Parathyroid adenoma (tissue), 2 donors: ENCODE measurements at regions not wholly inside any gene's neighbourhood (a gene's known extent, or its start where the extent isn't known, plus 50 kb on each side); places are given as distances from the start of the nearest gene placed in this dataset.

ENCODE experiments used
- H2AFZ ChIP-seq: fragments of 300-600 bp; sonication (generic); one replicate; pipeline ENCODE4 v1.7.0; 2017; ENCODE audit warnings: antibody characterized with exemption, mild to moderate bottlenecking
- H3K27ac ChIP-seq: fragments of 300-600 bp; sonication (generic); one replicate; pipeline ENCODE4 v1.7.0; 2017
- H3K27me3 ChIP-seq: fragments of 300-600 bp; sonication (generic); one replicate; pipeline ENCODE4 v1.7.0; 2017; ENCODE audit warnings: low read length; ENCODE audit not compliant: control insufficient read depth, insufficient read depth
- H3K36me3 ChIP-seq: fragments of 300-600 bp; sonication (generic); one replicate; pipeline ENCODE4 v1.7.0; 2017; ENCODE audit warnings: low read length; ENCODE audit not compliant: control insufficient read depth, insufficient read depth
- H3K4me1 ChIP-seq: fragments of 300-600 bp; sonication (generic); one replicate; pipeline ENCODE4 v1.7.0; 2017; ENCODE audit warnings: control low read depth
- H3K4me2 ChIP-seq: fragments of 300-600 bp; sonication (generic); one replicate; pipeline ENCODE4 v1.7.0; 2017; ENCODE audit warnings: low read length
- H3K4me3 ChIP-seq: fragments of 300-600 bp; sonication (generic); one replicate; pipeline ENCODE4 v1.7.0; 2017; ENCODE audit warnings: low read depth, low read length
- H3K79me2 ChIP-seq: fragments of 300-600 bp; sonication (generic); one replicate; pipeline ENCODE4 v1.7.0; 2017; ENCODE audit warnings: control low read depth
- H3K9ac ChIP-seq: fragments of 300-600 bp; sonication (generic); one replicate; pipeline ENCODE4 v1.7.0; 2017; ENCODE audit warnings: mild to moderate bottlenecking
- H3K9me3 ChIP-seq: fragments of 300-600 bp; sonication (generic); one replicate; pipeline ENCODE4 v1.7.0; 2017; ENCODE audit warnings: low read length; ENCODE audit not compliant: control insufficient read depth
- CTCF ChIP-seq: fragments of 300-600 bp; sonication (generic); IDR thresholded peaks from one replicate; pipeline ENCODE4 v1.7.0; 2017; ENCODE audit warnings: antibody characterized with exemption, mild to moderate bottlenecking
- donor health status: primary hyperparathyroidism.

GRCh38 chr4:177826973-177827372, 384.7 kb upstream of the AGA start:
- no peak overlapping the region for H3K4me3 ChIP-seq
- no peaks in the 10 kb centered on the region for H3K27me3 ChIP-seq
- no peak overlapping the region for H2AFZ ChIP-seq
- no peaks in the 10 kb centered on the region for H3K4me1 ChIP-seq
- no peaks in the 10 kb centered on the region for H3K9me3 ChIP-seq
- H3K36me3 ChIP-seq = no peaks in the 10 kb centered on the region
- no peak overlapping the region for H3K4me2 ChIP-seq
- H3K9ac ChIP-seq = no peak overlapping the region
- TF ChIP-seq CTCF = no peak
- H3K27ac ChIP-seq = no peak overlapping the region
- no peaks in the 10 kb centered on the region for H3K79me2 ChIP-seq

- H3K4me2 ChIP-seq = no peak overlapping the region
- peaks cover 3% of the 10 kb centered on the region for H3K27me3 ChIP-seq
- no peak overlapping the region for H2AFZ ChIP-seq
- H3K79me2 ChIP-seq = no peaks in the 10 kb centered on the region
- no peak overlapping the region for H3K27ac ChIP-seq
- H3K36me3 ChIP-seq = no peaks in the 10 kb centered on the region
- no peak overlapping the region for H3K9ac ChIP-seq
- no peak for TF ChIP-seq CTCF
- H3K9me3 ChIP-seq = no peaks in the 10 kb centered on the region
- H3K4me3 ChIP-seq = no peak overlapping the region
- H3K4me1 ChIP-seq = no peaks in the 10 kb centered on the region
Measured at GRCh38 chr4:177841258-177841657, 399.0 kb upstream of the AGA start.

- Histone ChIP-seq H3K9me3 (no peaks in the 10 kb centered on the region), H3K27ac (no peak overlapping the region), H3K4me3 (no peak overlapping the region), H3K27me3 (no peaks in the 10 kb centered on the region), H3K79me2 (no peaks in the 10 kb centered on the region), H3K36me3 (no peaks in the 10 kb centered on the region), H3K9ac (no peak overlapping the region), H2AFZ (no peak overlapping the region), H3K4me2 (no peak overlapping the region), H3K4me1 (no peaks in the 10 kb centered on the region)
- no peak for TF ChIP-seq CTCF
Measured at GRCh38 chr4:177853229-177853628, 411.0 kb upstream of the AGA start.

GRCh38 chr4:177855507-177856197, 413.4 kb upstream of the AGA start:
- H3K4me3 ChIP-seq = no peak overlapping the region
- H3K36me3 ChIP-seq = no peaks in the 10 kb centered on the region
- no peak overlapping the region for H2AFZ ChIP-seq
- no peak overlapping the region for H3K4me2 ChIP-seq
- H3K27me3 ChIP-seq = no peaks in the 10 kb centered on the region
- H3K27ac ChIP-seq = no peak overlapping the region
- no peaks in the 10 kb centered on the region for H3K79me2 ChIP-seq
- H3K9ac ChIP-seq = no peak overlapping the region
- no peaks in the 10 kb centered on the region for H3K4me1 ChIP-seq
- no peak for TF ChIP-seq CTCF
- no peaks in the 10 kb centered on the region for H3K9me3 ChIP-seq

GRCh38 chr4:177860171-177860570, 417.9 kb upstream of the AGA start:
- H3K9me3 ChIP-seq = no peaks in the 10 kb centered on the region
- no peak overlapping the region for H2AFZ ChIP-seq
- no peak for TF ChIP-seq CTCF
- no peak overlapping the region for H3K9ac ChIP-seq
- no peaks in the 10 kb centered on the region for H3K4me1 ChIP-seq
- H3K27me3 ChIP-seq = no peaks in the 10 kb centered on the region
- H3K79me2 ChIP-seq = no peaks in the 10 kb centered on the region
- no peak overlapping the region for H3K4me2 ChIP-seq
- no peak overlapping the region for H3K4me3 ChIP-seq
- no peaks in the 10 kb centered on the region for H3K36me3 ChIP-seq
- no peak overlapping the region for H3K27ac ChIP-seq
